Esophagus muscularis mucosa (tissue), 4 donors: ENCODE measurements at regions not wholly inside any gene's neighbourhood (a gene's known extent, or its start where the extent isn't known, plus 50 kb on each side); places are given as distances from the start of the nearest gene placed in this dataset.

Source experiments
- DNase-seq: peaks from one replicate; pipeline ENCODE4 v3.0.0-alpha.2; 2017; ENCODE audit errors: extremely low spot score
- H3K27ac ChIP-seq, 4 donors: fragments of 200-600 bp; sonication (generic); replicated peaks in 1 of 4; 1 replicate in 3 of 4; 2 replicates in 1 of 4; pipeline ENCODE4 v1.5.1; 2016 to 2019; ENCODE audit warnings: mild to moderate bottlenecking in 1 of 4
- H3K27me3 ChIP-seq, 4 donors: fragments of 200-600 bp; sonication (generic); one replicate each; pipeline versions ENCODE4 v1.5.1 to v1.6.0; 2016 to 2019
- H3K36me3 ChIP-seq, 4 donors: fragments of 200-600 bp; sonication (generic); one replicate each; pipeline ENCODE4 v1.5.1; 2016 to 2019
- H3K4me1 ChIP-seq, 4 donors: fragments of 200-600 bp; sonication (generic); one replicate each; pipeline ENCODE4 v1.5.1; 2016 to 2019
- H3K4me3 ChIP-seq, 4 donors: fragments of 200-600 bp; sonication (generic); 1 replicate in 2 of 4; 2 replicates in 2 of 4; pipeline ENCODE4 v1.5.1; 2016 to 2019; ENCODE audit warnings: mild to moderate bottlenecking in 4 of 4, moderate library complexity in 1 of 4
- H3K9me3 ChIP-seq, 4 donors: fragments of 200-600 bp; sonication (generic); 1 replicate in 3 of 4; 2 replicates in 1 of 4; pipeline ENCODE4 v1.5.1; 2016 to 2019
- CTCF ChIP-seq, 3 experiments: fragments of 200-600 bp in 2 of 3; fragments of 450-650 bp in 1 of 3; sonication (generic) in 2 of 3; IDR thresholded peaks; one replicate each; pipeline ENCODE4 v1.5.1; 2017 to 2019; ENCODE audit warnings: antibody characterized with exemption in 3 of 3, mild to moderate bottlenecking in 2 of 3, moderate library complexity in 1 of 3
- EP300 ChIP-seq: sonication (generic); formaldehyde crosslinking; IDR thresholded peaks from one replicate; pipeline ENCODE4 v1.6.1; 2017; ENCODE audit warnings: antibody characterized with exemption
- POLR2A ChIP-seq: fragments of 450-650 bp; IDR thresholded peaks from one replicate; pipeline ENCODE4 v1.6.1; 2017; ENCODE audit warnings: antibody characterized with exemption, moderate library complexity, mild to moderate bottlenecking, low read depth
- POLR2AphosphoS5 ChIP-seq, 2 donors: sonication (generic); formaldehyde crosslinking; IDR thresholded peaks; one replicate each; pipeline ENCODE4 v1.6.1; 2017; ENCODE audit warnings: antibody characterized with exemption in 2 of 2
- WGBS: methylation state at CpG from one replicate; pipeline ENCODE4 v1.1.5; 2018; 5-methylcytosine and 5-hydroxymethylcytosine counted together
- intact Hi-C: fragments of 100-400 bp; cut with DNase I; formaldehyde crosslinking; loops from one replicate; pipeline ENCODE4 v1.15.1; 2023

- intact Hi-C loops = no loop called here
- Histone ChIP-seq H3K36me3 (no peaks in the 10 kb centered on the region), H3K4me1 (no peaks in the 10 kb centered on the region), H3K4me3 (no peak overlapping the region), H3K27ac (no peak overlapping the region), H3K27me3 (no peaks in the 10 kb centered on the region), H3K9me3 (peaks cover 0 to 4% (median 0%) of the 10 kb centered on the region in 4 donors)
- TF ChIP-seq POLR2A (no peak), POLR2AphosphoS5 (IDR thresholded peaks at IDR 0.05) (no peak), EP300 (no peak), CTCF (IDR thresholded peaks at IDR 0.05) (no peak)
- DNase-seq = peak; percentile 72
- 71% methylated on average over 2 of the region's 2 CpGs for WGBS
These were observed 75.1 kb upstream of the LDAH start for GRCh38 chr2:20897874-20898453.

GRCh38 chr2:20897047-20897446 is 74.1 kb upstream of the LDAH start:
- no peak overlapping the region for H3K4me3 ChIP-seq
- WGBS = 61% methylated on average over 3 of the region's 3 CpGs
- H3K36me3 ChIP-seq = no peaks in the 10 kb centered on the region
- H3K27ac ChIP-seq = no peak overlapping the region
- peaks cover 0 to 5% (median 0%) of the 10 kb centered on the region in 4 donors for H3K9me3 ChIP-seq
- intact Hi-C loops = no loop called here
- DNase-seq = peak; percentile 79
- TF ChIP-seq CTCF (IDR thresholded peaks at IDR 0.05) = no peak
- TF ChIP-seq POLR2AphosphoS5 (IDR thresholded peaks at IDR 0.05) = no peak
- no peak for TF ChIP-seq POLR2A
- TF ChIP-seq EP300 = no peak
- no peaks in the 10 kb centered on the region for H3K27me3 ChIP-seq
- H3K4me1 ChIP-seq = no peaks in the 10 kb centered on the region

GRCh38 chr2:20884829-20885228 is 61.9 kb upstream of the LDAH start:
- TF ChIP-seq POLR2AphosphoS5 (IDR thresholded peaks at IDR 0.05) (no peak), POLR2A (no peak), CTCF (IDR thresholded peaks at IDR 0.05) (no peak), EP300 (no peak)
- Histone ChIP-seq H3K36me3 (no peaks in the 10 kb centered on the region), H3K4me3 (no peak overlapping the region), H3K27ac (no peak overlapping the region), H3K4me1 (no peaks in the 10 kb centered on the region), H3K9me3 (peaks cover 0 to 4% (median 0%) of the 10 kb centered on the region in 4 donors), H3K27me3 (no peaks in the 10 kb centered on the region)
- 68% methylated on average over 5 of the region's 5 CpGs for WGBS
- intact Hi-C loops = no loop called here
- no peak for DNase-seq

GRCh38 chr2:20882466-20883170 is 59.7 kb upstream of the LDAH start:
- Histone ChIP-seq H3K4me3 (no peak overlapping the region), H3K36me3 (no peaks in the 10 kb centered on the region), H3K27ac (no peak overlapping the region), H3K4me1 (peaks cover 0 to 9% (median 4%) of the 10 kb centered on the region in 4 donors), H3K9me3 (no peaks in the 10 kb centered on the region), H3K27me3 (no peaks in the 10 kb centered on the region)
- intact Hi-C loops = no loop called here
- TF ChIP-seq POLR2AphosphoS5 (IDR thresholded peaks at IDR 0.05) (no peak), EP300 (no peak), POLR2A (no peak), CTCF (IDR thresholded peaks at IDR 0.05) (no peak)
- WGBS = 71% methylated on average over 4 of the region's 4 CpGs
- no peak for DNase-seq
